HG03354 (cell line): ENCODE measurements at regions not wholly inside any gene's neighbourhood (a gene's known extent, or its start where the extent isn't known, plus 50 kb on each side); places are given as distances from the start of the nearest gene placed in this dataset.
A peak's percentile ranks its signal among the peaks of the same experiment; 100 is the strongest.
"Not testable (repeated sequence)": the region's sequence is repeated elsewhere in the genome, so short reads cannot be mapped to it uniquely, and the experiment has no call there.

Experiments used
- ATAC-seq: cut with Tn5 transposase; IDR thresholded peaks from one replicate; pipeline ENCODE4 v1.9.1; 2021; ENCODE audit warnings: mild to moderate bottlenecking; ENCODE audit not compliant: unreplicated experiment, poor library complexity, severe bottlenecking

DNA sequence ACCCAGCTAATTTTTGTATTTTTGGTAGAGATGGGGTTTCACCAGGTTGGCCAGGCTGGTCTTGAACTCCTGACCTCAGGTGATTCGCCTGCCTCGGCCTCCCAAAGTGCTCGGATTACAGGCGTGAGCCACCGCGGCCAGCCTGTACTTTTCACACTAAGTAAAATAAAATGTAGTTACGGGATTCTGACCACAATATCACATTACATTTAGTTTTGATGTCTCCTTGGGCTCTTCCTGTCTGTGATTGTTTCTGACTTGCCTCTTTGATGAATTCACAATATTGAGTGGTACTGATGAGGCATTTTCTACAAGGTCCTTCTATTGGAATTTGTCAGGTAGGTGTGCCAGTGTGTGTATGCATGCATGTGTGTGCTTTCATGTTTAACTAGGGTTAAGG, 658.6 kb upstream of the TMEM132C start:
- ATAC-seq, result not testable (repeated sequence)

DNA sequence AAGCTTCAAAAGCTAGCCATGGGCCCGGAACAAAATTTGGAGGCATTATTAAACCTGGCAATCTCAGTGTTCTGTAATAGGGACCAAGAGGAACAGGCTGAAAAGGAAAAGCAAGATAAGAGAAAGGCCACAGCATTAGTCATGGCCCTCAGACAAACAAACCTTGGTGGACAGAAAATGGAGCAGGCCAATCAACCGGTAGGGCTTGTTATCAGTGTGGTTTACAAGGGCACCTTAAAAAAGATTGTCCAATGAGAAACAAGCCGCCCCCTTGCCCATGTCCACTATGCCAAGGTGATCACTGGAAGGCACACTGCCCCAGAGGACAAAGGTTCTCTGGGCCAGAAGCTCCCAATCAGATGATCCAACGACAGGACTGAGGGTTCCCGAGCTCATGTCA, 653.9 kb upstream of the TMEM132C start:
- no peak for ATAC-seq

GRCh38 chr12:127619869-127620734, 646.9 kb upstream of the TMEM132C start:
- no peak for ATAC-seq

DNA sequence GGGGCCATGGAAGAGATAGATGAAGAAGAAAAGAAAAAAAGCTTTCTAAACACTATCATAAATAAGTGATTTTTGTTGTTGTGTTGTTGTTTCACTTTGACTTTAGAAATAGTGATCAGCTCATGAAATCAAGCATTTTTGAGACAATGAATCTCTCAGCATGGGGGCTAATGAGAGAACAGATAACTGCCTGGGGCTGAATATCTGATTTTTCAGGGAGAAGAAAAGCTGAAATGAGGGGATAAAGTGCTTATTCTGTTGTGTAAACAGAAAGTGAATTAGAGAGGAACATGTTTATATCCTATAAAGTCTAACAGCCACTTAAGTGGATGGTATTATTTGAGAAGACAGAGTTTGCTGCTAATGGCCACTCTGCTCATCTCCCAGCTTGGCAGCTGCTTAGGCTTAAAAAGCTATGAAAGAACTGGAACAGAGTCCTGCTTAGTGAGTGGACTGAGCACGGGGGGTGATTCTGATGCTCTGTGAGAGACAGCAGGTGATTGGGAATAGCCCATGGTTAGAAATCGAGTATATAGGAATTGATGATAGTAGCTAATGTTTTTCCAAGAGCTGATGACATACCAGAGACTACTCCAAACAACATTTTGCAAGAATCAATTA, 646.1 kb upstream of the TMEM132C start:
- no peak for ATAC-seq

GRCh38 chr12:127621366-127621765, 645.6 kb upstream of the TMEM132C start:
- ATAC-seq, result no peak

DNA sequence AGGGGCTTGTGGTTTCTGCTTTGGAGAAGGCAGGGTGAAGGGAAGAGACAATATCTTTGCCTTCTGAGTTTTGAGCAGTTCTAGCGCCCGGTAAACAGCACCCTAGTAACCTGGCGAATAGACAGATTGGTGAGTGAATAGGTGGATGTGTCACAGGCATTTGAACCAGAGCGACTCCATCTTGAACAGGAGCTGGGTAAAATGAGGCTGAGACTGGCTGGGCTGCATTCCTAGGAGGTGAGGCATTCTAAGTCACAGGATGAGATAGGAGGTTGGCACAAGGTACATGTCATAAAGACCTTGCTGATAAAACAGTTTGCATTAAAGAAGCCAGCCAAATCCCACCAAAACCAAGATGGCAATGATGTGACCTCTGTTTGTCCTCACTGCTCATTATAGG, 643.6 kb upstream of the TMEM132C start:
- no peak for ATAC-seq

GRCh38 chr12:127625176-127625771, 641.7 kb upstream of the TMEM132C start:
- no peak for ATAC-seq

- no peak for ATAC-seq
These were observed 638.3 kb upstream of the TMEM132C start for GRCh38 chr12:127628645-127629044.

GRCh38 chr12:127629066-127629820, 637.7 kb upstream of the TMEM132C start:
- ATAC-seq, result no peak

- ATAC-seq, result no peak
These were observed 634.5 kb upstream of the TMEM132C start for GRCh38 chr12:127632461-127632860.

DNA sequence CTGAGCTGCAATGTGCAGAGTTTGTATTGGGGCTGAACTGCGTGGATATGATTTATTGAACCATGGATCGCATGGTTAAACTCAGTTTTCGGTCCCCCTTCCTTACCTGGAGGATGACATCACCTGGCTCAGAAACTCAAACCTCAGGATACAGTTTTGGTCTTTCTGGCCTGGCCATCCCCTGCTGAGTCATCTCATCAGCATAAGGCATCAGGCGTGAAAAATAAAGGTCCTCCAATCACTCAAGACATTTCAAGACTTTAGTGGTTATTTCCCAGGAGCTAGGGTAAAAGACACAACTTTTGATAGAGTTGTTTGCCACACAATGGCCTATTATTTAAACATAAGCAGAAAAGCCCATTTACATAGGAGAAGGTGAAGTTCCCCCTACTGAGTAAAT, 631.1 kb upstream of the TMEM132C start:
- peak; percentile 46 for ATAC-seq

- ATAC-seq, result no peak
These were observed 630.1 kb upstream of the TMEM132C start for GRCh38 chr12:127636882-127637281.

DNA sequence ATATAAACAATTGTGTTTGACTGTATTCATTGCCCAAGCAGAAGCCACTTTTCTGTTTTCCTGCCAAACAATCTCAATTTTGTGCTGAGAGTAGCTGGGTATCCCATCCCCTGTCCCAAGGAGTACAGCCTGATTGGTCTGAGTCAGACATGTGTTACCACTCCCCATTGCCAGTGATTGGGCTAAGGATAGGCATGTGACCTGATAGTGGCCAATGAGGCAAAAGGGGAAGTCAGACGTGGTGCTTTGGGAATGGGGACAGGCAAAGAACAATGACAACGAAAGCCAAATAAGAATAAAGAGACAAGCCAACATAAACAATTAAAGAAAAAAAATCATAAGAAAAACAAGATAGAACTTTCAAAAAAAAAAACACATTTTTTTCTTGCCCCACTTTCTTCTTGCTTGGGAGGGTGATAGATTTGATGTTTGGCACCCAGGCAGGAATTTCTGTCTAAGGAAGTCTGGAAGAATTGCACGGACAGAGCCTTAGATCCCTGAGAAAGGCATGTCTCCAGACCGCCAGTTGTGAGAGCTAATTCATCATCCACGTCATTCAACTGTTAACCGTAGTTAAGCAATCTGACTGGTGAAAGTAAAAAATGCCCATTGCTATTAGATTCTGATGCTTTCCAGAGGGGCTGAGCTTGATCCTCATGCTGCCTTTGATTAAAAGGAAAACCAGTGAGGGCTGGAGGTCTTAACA, 626.6 kb upstream of the TMEM132C start:
- no peak for ATAC-seq

- no peak for ATAC-seq
These were observed 624.8 kb upstream of the TMEM132C start for GRCh38 chr12:127642208-127642607.

DNA sequence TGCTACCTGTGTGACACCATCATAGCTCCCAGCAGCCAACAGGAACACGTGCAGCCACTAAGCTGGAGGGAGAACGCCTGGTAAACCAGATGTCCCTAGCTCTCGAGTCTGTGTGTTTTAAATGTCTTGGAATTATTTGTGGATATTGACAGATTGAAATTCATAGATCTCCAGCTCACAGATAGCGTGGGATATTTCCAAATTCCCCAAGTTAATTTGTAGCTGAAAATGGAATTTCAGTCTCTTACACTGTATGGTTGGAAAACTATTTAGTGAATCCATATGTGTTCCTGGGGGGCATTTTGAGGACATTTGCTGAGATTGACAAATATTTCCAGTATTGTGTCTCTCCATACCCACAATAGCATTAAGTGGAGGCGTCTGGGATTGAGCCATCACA, 618.6 kb upstream of the TMEM132C start:
- no peak for ATAC-seq

DNA sequence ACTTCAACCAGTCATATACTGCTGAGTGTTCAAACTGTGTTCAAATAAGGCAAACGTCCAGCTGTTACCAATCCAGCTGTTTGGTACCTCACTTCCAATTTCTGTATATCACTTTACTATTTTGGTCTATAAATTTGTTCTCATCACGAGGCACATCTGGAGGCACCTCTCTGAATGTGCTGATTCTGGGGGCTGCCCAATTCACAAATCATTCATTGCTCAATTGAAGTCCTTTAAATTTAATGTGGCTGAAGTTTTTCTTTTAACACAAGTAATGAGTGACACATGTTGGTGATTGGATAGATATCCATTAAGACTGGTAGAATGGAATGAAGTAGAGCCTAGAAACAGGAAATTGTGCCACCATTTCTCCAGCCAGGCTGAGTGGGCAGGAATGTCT, 617.0 kb upstream of the TMEM132C start:
- ATAC-seq, result no peak

GRCh38 chr12:127650626-127651025, 616.3 kb upstream of the TMEM132C start:
- no peak for ATAC-seq

GRCh38 chr12:127652281-127652680, 614.7 kb upstream of the TMEM132C start:
- no peak for ATAC-seq

DNA sequence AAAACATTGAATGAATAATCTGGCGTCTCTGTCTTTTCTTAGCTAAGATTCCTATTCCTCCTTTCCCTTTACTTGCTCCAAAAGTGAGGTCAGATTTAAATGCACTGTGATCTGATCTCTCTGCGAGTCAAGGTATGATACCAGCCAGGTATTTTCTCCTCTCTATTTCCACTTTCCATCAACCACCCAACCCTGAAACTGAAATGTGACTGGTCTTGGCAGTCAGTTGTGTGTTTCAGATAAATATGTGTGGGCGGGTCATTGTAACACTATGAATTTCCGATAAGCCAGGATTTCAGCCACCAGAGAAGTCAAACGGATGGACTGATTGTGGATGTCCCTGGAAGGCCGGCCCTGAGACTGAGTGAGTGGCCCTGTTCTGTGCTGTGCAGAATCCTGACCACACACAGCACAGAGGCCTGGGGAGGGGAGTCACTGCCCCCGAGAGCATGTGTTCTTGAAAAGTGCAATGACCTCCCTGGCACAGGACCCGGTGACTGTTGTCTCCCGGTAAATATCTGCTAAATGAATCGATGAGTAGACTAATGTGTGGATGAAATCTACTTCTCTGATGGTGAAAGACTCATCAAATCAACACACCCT, 612.5 kb upstream of the TMEM132C start:
- no peak for ATAC-seq
